Endothelial cell of umbilical vein (primary cell): ENCODE measurements at regions not wholly inside any gene's neighbourhood (a gene's known extent, or its start where the extent isn't known, plus 50 kb on each side); places are given as distances from the start of the nearest gene placed in this dataset.

Source experiments
- EZH2 ChIP-seq: IDR thresholded peaks from 2 replicates; pipeline ENCODE4 v1.6.1; 2012; ENCODE audit warnings: borderline replicate concordance, low read depth, mild to moderate bottlenecking, moderate library complexity, low read length, inconsistent platforms; ENCODE audit not compliant: severe bottlenecking
- MYC ChIP-seq: IDR thresholded peaks from one replicate; pipeline ENCODE4 v1.6.1; 2011; ENCODE audit warnings: mild to moderate bottlenecking, low read depth, low read length
- POLR2A ChIP-seq: IDR thresholded peaks from 2 replicates; pipeline ENCODE4 v1.6.1; 2012; ENCODE audit warnings: low read depth, mild to moderate bottlenecking, control low read depth, low read length
- TF ChIP-seq, protein P1 (sequence below), 2 donors: IDR thresholded peaks; 1 replicate in 1 of 2; 2 replicates in 1 of 2; pipeline ENCODE4 v1.5.1; 2011; ENCODE audit warnings: low read length in 2 of 2, mild to moderate bottlenecking in 2 of 2, moderate library complexity in 2 of 2, control low read depth in 1 of 2, inconsistent platforms in 1 of 2, low read depth in 1 of 2; ENCODE audit not compliant: insufficient read depth in 1 of 2; ENCODE audit errors: extremely low read depth in 1 of 2

DNA sequence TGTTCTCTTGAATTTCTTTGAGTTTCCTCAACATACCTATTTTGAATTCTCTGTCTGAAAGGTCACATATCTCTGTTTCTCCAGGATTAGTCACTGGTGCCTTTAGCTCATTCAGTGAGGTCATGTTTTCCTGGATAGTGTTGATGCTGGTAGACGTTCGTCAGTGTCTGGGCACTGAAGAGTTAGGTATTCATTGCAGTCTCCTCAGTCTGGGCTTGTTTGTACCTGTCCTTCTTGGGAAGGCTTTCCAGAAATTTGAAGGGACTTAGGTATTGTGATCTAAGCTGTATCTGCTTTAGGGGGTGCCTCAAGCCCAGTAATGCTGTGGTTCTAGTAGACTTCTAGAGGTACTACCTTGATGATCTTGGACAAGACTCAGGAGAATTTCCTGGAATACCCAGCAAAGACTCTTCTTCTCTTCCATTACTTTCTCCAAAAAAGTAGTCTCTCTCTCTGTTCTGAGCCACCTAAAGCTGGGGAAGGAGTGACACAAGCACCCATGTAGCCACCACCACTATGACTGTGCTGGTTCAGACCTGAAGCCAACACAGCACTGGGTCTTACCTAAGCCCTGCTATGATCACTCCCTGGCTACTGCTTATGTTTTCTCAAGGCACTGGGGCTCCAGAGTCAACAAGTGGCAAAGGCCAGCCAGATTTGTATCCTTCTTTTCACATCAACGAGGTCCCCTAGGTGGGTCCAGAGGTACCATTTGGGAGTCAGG, 852.0 kb downstream of the BCL11A start:
- TF ChIP-seq, protein P1, sequence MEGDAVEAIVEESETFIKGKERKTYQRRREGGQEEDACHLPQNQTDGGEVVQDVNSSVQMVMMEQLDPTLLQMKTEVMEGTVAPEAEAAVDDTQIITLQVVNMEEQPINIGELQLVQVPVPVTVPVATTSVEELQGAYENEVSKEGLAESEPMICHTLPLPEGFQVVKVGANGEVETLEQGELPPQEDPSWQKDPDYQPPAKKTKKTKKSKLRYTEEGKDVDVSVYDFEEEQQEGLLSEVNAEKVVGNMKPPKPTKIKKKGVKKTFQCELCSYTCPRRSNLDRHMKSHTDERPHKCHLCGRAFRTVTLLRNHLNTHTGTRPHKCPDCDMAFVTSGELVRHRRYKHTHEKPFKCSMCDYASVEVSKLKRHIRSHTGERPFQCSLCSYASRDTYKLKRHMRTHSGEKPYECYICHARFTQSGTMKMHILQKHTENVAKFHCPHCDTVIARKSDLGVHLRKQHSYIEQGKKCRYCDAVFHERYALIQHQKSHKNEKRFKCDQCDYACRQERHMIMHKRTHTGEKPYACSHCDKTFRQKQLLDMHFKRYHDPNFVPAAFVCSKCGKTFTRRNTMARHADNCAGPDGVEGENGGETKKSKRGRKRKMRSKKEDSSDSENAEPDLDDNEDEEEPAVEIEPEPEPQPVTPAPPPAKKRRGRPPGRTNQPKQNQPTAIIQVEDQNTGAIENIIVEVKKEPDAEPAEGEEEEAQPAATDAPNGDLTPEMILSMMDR (IDR thresholded peaks at IDR 0.05; ENCODE audit: extremely low read depth in 1 of 2, insufficient read depth in 1 of 2, low read depth in 1 of 2, low read length in 2 of 2), result no peak
- no peak for TF ChIP-seq POLR2A
- TF ChIP-seq EZH2, result no peak
- TF ChIP-seq MYC, result no peak
